ENCODE measurements at regions not wholly inside any gene's neighbourhood (a gene's known extent, or its start where the extent isn't known, plus 50 kb on each side); places are given as distances from the start of the nearest gene placed in this dataset.

GRCh38 chr22:27463121-27463660 lies 338.4 kb downstream of the MN1 start:
- DNase-seq, result no peak

GRCh38 chr22:27466229-27466628 lies 335.3 kb downstream of the MN1 start:
- no peak for DNase-seq

DNA sequence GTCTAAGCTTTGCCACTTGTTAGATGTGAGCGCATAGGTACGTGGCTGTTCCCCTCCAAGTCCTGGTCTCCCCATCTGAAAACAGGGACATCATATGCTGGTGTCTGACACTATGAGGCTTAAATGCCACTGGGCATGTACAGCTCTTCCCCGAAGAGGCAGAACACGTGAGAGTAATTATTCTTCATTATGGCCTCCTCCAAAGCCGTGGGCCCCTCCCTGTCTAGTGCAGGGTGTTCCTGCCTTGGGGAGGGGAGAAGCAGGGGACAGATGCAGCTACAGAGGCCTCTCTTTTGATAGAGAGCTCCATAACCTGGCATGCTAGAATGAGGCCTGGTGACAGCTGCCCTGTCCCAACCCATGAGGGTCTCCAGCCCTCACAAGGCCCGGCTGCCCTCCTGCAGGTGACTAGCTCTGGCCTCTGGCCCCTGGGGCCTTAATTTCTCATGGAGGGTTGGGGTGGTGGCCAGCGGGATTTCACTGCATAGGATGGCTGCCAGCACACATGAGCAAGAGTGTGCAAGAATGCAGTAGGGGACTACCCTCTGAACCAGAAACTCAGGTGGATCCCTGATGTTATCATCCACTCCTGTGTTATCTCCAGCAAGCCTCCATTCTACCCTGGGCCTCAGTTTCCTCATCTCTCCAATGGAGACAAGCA lies 334.6 kb downstream of the MN1 start:
- no peak for DNase-seq

DNA sequence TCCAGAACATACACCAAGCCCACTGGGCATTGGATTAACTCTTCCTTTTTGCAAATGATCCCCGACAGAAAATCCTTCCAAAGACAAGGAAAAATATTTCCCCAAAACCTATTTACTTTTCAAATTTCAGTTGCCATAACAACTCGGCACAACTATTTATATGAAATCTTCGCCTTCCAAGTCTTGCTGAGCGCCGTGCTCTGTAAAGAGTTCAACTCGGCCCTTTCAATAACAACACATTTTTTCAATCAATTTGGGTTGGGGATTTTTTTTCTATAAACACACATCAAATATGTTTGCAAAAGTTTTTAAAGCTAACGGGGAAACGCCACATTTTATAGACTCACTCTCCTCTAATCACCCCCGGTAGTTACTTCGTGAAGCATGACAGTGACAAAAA lies 333.8 kb downstream of the MN1 start:
- no peak for DNase-seq

DNA sequence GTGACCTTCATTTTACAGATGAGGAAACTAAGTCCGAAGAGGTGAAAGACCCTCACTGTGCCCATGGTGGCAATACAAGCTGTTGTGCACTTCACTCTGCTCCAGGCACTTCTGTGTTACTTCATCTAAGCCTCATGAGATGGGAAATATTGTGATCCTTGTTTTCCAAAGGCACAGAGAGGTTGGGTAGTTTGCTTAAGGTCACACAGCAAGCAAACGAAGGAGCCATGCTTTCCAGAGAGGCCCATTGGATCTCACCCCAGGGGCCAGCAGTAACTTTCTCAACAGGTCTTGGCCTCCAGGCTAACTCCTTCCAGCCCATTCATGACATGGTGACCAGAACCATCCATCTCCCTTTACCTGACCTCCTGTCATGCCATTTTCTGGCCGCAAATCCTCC lies 332.8 kb downstream of the MN1 start:
- no peak for DNase-seq

- DNase-seq, result no peak
These were observed 331.3 kb downstream of the MN1 start for GRCh38 chr22:27470169-27470772.

- no peak for DNase-seq
These were observed 328.6 kb downstream of the MN1 start for GRCh38 chr22:27472975-27473374.

DNA sequence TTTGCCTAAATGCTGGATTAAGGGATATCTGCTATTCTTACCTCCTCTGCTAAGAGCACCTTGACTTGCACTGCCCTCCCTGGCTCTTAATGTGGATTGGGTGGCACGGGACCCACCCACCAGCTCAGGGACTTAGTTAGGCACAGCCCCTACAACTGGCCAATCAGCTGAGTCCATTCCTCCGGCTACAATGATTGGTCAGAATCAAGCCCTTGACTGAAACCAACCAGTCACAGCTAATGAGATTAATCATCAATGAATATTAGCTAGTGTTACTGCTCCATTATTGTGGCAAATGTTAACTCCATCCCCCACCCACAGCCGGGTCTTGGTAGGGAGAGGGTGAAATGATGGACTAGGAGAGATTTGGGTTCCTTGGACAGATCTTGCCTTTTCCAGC lies 328.0 kb downstream of the MN1 start:
- no peak for DNase-seq

- DNase-seq, result no peak
These were observed 327.4 kb downstream of the MN1 start for GRCh38 chr22:27474112-27474571.

- DNase-seq, result no peak
These were observed 326.6 kb downstream of the MN1 start for GRCh38 chr22:27474711-27475547.

DNA sequence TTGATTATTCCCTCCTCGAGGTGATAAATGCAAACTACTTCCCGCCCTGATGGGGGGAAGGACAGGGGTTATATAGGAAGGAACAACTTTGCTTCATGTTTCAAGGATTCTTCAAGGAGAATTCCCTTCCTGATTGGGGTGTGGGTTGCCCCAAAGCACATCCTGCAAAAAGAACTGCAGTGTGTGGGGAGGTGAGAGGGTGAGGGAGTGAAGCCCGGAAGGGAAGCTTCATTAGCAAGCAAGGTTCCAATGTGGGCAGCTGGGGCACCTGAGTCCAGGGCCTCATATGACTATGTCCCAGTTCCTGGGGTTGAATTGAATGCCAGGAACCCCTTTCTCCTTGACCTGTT lies 326.0 kb downstream of the MN1 start:
- DNase-seq, result no peak

DNA sequence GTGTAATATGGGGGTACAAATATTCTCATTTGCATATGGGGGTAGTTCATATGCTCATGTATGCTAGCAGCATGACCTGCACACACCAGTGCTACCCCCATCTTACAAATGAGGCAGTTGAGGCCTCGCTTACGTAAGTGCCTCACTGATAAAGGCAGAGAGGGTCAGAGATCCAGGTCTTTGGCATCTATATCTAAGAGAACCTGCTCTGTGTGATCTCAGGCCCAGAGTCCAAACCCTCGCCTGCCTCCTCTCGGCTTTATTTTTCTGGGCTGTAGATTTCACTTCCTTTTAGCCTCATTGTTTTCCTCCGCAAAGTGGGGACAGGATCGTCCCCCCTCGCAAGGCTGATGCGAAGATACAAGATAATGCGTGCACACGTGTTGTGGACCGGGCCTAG lies 325.2 kb downstream of the MN1 start:
- no peak for DNase-seq

DNA sequence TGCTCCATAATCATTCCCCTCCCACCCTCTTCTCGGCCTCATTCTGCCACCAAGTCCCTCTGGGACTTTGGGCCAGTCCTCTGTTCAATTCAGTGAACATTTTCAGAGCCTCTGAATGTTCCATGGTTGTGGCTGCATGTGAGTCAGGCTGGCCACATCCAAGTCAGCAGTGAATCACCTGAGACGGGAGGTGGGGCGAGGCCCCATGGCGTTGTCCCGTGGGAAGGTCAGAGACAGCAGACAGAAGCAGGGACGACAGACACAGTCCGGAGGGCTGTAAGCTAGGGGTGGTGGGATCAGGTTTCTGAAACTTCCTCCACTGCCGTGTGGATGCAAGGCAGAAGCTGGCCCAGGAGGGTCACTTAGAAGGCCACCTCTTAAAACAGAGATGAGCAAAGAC lies 324.8 kb downstream of the MN1 start:
- DNase-seq, result no peak

DNA sequence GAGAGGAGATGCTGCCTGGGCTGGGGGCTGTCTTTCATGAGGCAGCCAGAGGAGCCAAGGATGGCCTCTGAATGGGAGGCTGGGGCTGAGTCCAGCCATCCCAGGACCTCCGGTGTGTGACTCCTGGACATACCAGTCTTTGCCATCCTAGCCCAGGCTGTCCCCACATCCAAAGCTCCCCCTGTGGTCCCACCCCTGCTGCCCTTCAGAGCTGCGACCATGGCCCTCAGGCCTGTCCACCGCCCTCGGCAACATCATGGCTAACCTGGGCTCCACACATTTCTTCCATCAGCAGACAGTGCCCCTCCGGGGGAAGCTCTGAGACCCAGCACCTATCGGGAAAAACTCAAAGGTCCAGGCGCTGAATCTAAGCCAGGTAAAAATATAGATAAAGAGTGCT lies 324.4 kb downstream of the MN1 start:
- DNase-seq, result no peak

GRCh38 chr22:27480487-27480886 lies 321.1 kb downstream of the MN1 start:
- no peak for DNase-seq

DNA sequence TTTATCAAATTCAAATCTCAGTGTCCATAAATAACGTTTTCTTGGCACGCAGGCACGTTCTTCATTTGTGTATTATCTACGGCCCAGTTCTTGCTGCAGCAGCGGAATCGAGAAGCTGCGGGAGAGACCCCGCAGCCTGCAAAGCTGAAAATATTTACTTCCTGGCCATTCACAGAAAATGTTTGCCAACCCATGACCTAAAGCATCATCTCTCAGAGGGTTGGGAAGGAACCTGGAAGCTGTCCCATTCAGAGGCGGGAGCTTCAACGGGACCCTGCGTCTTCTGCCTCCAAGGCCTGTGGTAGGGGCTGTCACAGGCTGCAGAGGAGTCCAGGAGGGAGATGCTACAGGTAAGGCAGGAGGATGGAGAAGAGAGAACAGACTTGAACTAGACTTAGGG lies 319.2 kb downstream of the MN1 start:
- no peak for DNase-seq

GRCh38 chr22:27483095-27483785 lies 318.3 kb downstream of the MN1 start:
- DNase-seq, result no peak

DNA sequence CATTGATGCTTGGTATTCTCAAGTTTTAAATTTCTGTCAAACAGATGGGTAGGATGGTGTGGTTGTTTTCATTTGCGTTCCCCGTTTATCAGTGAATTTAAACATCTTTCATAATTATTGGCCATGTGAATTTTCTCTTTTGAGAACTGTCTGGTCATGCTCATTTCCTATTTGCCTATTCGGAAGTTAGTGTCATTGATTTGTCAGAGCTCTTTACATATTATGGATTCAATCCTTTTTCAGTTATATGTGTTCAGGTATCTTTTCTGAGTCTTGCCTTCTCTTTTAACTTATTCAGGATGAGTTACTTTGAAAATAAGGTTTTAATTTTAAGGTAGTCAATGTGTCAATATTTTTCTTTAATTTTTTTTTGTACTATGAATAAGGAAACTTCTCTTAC lies 315.7 kb downstream of the MN1 start:
- no peak for DNase-seq

GRCh38 chr22:27487600-27488452 lies 313.7 kb downstream of the MN1 start:
- DNase-seq, result no peak

GRCh38 chr22:27488456-27489177 lies 312.9 kb downstream of the MN1 start:
- no peak for DNase-seq

DNA sequence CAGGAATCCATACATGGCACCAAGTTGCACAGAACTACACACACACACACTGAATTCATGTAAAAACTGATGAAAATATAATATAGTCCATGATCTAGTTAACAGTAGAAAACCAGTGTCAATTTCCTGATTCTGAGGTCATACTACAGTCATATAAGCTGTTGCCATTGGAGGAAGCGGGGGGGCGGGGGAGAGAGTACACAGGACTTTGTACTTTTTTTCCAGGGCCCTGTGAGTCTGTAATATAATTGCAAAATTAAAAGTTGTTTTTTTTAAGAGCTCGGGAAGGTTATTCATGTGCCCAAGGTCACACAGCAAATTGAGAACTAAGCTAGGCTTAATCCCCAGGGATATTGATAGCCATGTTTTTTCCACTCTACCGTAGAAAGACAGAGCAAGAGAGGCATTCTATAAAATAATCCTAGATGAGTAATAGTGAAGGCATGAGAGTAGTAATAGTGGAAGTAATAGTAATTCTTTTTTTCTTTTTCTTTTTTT lies 312.3 kb downstream of the MN1 start:
- no peak for DNase-seq
